ENCODE measurements at regions not wholly inside any gene's neighbourhood (a gene's known extent, or its start where the extent isn't known, plus 50 kb on each side); places are given as distances from the start of the nearest gene placed in this dataset.

DNA sequence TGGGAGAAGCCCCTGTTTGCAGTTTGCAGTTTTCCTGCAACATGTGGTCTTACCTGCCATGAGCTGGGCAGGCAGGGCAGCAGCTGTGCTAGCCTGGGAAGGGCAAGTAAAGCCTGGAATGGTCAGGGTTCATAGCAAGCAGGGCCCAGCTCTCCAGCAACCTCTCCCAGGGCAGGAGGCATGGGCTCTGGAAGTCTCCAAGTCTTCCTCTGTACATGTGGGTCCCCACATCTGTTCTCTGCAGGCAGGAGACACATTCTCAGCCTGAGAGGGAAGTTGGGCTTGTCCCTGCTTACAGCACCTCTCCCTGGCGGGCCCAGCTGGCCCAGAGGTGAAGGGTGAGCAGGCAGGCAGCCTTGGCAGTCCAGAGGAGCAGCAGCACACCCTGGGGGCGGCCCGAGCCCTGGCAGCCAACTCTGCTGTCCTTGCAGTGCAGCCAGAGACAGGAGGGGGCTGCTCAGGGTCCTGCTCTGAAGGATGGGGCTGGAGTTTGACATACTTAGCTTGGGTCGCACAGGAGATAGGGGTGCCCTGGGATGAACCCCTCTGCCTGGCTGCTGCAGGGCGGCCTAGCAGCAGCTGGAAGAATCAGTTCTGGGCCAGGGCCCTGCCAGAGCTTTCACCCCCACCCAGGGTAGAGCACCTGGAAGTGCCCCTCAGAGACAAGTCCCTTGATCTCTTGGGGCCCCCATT lies 176.0 kb downstream of the MRPL14 start:
- no peak overlapping the region for H3K4me3 Mint-ChIP-seq
- DNase-seq: no peak
- intact Hi-C loops (cut with micrococcal nuclease): no loop called here
- H3K9me3 Mint-ChIP-seq: peaks cover 5% of the 10 kb centered on the region
- peaks cover 4% of the 10 kb centered on the region for H3K27me3 Mint-ChIP-seq
- H3K4me1 Mint-ChIP-seq: no peaks in the 10 kb centered on the region
- no peak overlapping the region for H3K27ac Mint-ChIP-seq
- H3K36me3 Mint-ChIP-seq (ENCODE audit: low read depth): no peaks in the 10 kb centered on the region

DNA sequence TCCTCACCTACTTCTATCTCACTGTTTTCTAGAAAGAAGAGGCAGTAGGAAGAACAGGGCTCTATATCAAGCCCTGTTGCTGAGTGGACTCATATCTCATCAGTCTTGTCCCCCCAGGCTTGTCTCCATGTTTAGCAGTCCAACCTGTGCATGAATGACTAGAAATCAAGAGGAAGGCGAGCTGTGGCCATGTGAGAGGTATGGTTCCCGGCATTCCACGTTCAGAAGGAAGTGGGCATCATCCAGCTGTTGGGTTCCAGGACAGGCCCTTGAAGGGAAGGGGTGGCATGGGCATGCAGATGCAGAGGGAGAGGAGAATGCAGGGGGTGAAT lies 176.6 kb downstream of the MRPL14 start:
- no peaks in the 10 kb centered on the region for H3K4me1 Mint-ChIP-seq
- H3K36me3 Mint-ChIP-seq (ENCODE audit: low read depth): no peaks in the 10 kb centered on the region
- H3K4me3 Mint-ChIP-seq: no peak overlapping the region
- no peak for DNase-seq
- peaks cover 1% of the 10 kb centered on the region for H3K27me3 Mint-ChIP-seq
- H3K9me3 Mint-ChIP-seq: peaks cover 4% of the 10 kb centered on the region
- no peak overlapping the region for H3K27ac Mint-ChIP-seq
- intact Hi-C loops (cut with micrococcal nuclease): no loop called here

- Mint-ChIP-seq H3K27ac (no peak overlapping the region), H3K4me3 (no peak overlapping the region), H3K27me3 (peaks cover 1% of the 10 kb centered on the region), H3K4me1 (no peaks in the 10 kb centered on the region), H3K9me3 (peaks cover 4% of the 10 kb centered on the region), H3K36me3 (ENCODE audit: low read depth) (no peaks in the 10 kb centered on the region)
- no peak for DNase-seq
- intact Hi-C loops (cut with micrococcal nuclease): no loop called here
These were observed 177.1 kb downstream of the MRPL14 start for GRCh38 chr6:43950051-43950605.

DNA sequence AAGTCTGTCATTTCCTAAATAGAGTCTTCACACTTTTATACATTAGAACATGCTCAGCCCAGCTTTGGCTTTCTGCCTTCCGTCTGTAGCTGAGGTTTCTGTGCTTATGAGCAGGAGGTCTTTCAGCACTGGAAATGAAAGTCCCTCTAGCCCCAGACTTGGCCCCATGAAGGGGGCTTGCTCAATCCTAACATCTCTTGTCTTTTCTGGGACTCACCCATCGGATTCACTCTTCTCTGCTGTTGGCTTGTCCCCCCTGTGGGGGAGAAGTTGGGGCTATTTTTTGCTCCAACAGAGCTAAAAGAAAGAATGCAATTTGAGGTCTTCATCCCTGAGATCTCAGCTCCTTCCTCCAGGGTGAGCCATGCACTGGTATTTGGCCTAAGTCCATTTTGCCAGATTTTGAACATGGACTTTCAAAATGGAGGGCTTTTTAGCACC lies 177.7 kb downstream of the MRPL14 start:
- H3K9me3 Mint-ChIP-seq: peaks cover 4% of the 10 kb centered on the region
- no peaks in the 10 kb centered on the region for H3K36me3 Mint-ChIP-seq (ENCODE audit: low read depth)
- H3K27me3 Mint-ChIP-seq: peaks cover 1% of the 10 kb centered on the region
- H3K4me3 Mint-ChIP-seq: no peak overlapping the region
- H3K4me1 Mint-ChIP-seq: no peaks in the 10 kb centered on the region
- intact Hi-C loops (cut with micrococcal nuclease): no loop called here
- no peak overlapping the region for H3K27ac Mint-ChIP-seq
- DNase-seq: no peak

GRCh38 chr6:43948527-43949485 lies 178.4 kb downstream of the MRPL14 start:
- Mint-ChIP-seq H3K9me3 (peaks cover 9% of the 10 kb centered on the region), H3K27me3 (peaks cover 1% of the 10 kb centered on the region), H3K4me3 (no peak overlapping the region), H3K4me1 (no peaks in the 10 kb centered on the region), H3K36me3 (ENCODE audit: low read depth) (no peaks in the 10 kb centered on the region), H3K27ac (no peak overlapping the region)
- no peak for DNase-seq
- intact Hi-C loops (cut with micrococcal nuclease): no loop called here

GRCh38 chr6:43947860-43948259 lies 177.8 kb downstream of the VEGFA start:
- Mint-ChIP-seq H3K36me3 (ENCODE audit: low read depth) (no peaks in the 10 kb centered on the region), H3K27ac (no peak overlapping the region), H3K4me3 (no peak overlapping the region), H3K4me1 (no peaks in the 10 kb centered on the region), H3K9me3 (peaks cover 9% of the 10 kb centered on the region), H3K27me3 (peaks cover 1% of the 10 kb centered on the region)
- intact Hi-C loops (cut with micrococcal nuclease): no loop called here
- DNase-seq: no peak

GRCh38 chr6:43946641-43947363 lies 176.8 kb downstream of the VEGFA start:
- intact Hi-C loops (cut with micrococcal nuclease): no loop called here
- Mint-ChIP-seq H3K9me3 (peaks cover 9% of the 10 kb centered on the region), H3K36me3 (ENCODE audit: low read depth) (no peaks in the 10 kb centered on the region), H3K4me1 (peaks cover under 1% of the 10 kb centered on the region), H3K4me3 (no peak overlapping the region), H3K27ac (no peak overlapping the region), H3K27me3 (peaks cover 1% of the 10 kb centered on the region)
- DNase-seq: no peak

DNA sequence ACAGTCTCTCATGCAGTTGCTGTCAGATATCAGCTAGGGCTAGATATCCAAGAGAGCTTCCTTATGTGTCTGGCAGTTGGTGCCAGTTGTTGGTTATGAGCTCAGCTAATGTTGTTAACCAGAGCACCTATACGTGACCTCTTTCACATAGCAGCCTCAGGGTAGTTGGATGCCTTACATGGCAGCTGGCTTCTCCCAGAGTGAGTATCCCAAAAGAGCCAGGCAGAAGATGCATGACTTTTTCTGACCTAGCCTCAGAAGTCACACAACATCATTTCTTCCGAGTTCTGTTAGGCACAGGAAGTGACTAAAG lies 175.7 kb downstream of the VEGFA start:
- peaks cover 9% of the 10 kb centered on the region for H3K9me3 Mint-ChIP-seq
- no peak overlapping the region for H3K27ac Mint-ChIP-seq
- H3K36me3 Mint-ChIP-seq (ENCODE audit: low read depth): no peaks in the 10 kb centered on the region
- no peak for DNase-seq
- peaks cover 1% of the 10 kb centered on the region for H3K27me3 Mint-ChIP-seq
- H3K4me1 Mint-ChIP-seq: peaks cover 2% of the 10 kb centered on the region
- no peak overlapping the region for H3K4me3 Mint-ChIP-seq
- intact Hi-C loops (cut with micrococcal nuclease): no loop called here

DNA sequence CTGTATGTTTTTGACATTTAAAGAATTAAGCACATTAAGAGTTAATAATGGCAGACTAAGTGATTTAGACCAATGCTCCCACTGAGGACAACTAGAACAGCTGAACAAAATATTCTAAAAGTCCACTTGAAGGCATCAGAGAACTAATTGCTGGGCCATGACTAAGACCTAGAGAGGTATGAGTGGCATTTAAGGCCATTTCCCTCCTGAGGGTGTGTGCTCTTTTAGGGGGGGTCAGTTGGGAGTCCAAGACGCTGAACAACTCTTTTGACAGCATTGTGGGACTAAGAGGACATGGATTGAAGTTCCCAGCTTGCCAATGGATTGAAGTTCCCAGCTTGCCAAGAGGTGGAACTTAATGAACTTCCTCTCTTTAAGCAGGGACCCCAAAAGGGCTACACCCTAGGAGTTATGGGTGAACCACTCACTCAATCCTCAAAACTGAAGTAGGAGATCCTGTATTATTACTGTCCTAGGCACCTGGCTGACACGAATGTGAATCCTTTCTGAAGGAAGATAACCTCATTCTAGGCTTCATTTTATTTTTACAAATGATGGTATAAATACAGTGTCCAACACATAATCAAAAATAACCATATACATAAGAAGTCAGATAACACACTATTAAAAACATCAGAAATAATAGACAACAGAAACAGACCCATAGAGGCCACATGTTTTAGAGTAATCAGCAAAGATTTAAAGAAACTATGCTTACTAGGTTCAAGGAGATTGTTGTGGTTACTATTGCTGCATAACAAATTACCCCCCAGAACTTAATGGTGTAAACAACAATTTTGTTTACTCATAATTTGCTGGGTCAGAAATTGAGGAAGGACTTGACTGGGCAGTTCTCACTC lies 175.1 kb downstream of the VEGFA start:
- peaks cover 1% of the 10 kb centered on the region for H3K27me3 Mint-ChIP-seq
- peaks cover 9% of the 10 kb centered on the region for H3K9me3 Mint-ChIP-seq

DNA sequence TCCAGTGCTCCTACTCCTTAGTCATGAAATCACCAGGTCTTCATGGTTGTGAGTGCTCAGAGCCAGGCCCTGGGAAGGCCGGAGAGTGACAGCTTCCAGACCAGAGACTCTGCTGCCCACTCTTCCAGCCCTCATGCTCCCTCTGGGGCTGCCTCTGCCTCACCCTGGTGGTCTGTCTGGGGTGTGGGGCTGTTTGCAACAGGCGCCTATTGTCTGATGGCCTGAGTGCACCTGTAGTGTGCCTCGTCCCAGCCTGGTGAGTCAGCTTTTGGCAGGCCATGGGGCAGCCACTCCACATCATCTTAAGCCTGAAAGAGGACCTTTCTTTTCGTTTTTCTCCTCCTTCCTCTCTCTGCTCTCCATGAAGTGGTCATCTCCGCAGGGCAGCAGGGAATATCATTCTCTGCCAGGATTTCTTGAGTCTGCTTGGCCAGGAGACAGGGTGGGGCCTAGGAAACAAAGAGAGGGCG lies 173.8 kb downstream of the VEGFA start:
- peaks cover 2% of the 10 kb centered on the region for H3K4me1 Mint-ChIP-seq
- H3K9me3 Mint-ChIP-seq: peaks cover 9% of the 10 kb centered on the region
- intact Hi-C loops (cut with micrococcal nuclease): no loop called here

More for the DNA sequence above, 175.1 kb downstream of the VEGFA start:
- Mint-ChIP-seq H3K4me1 (peaks cover 2% of the 10 kb centered on the region), H3K36me3 (ENCODE audit: low read depth) (no peaks in the 10 kb centered on the region), H3K27ac (no peak overlapping the region), H3K4me3 (no peak overlapping the region)
- no peak for DNase-seq
- intact Hi-C loops (cut with micrococcal nuclease): no loop called here

GRCh38 chr6:43943099-43943766 lies 173.2 kb downstream of the VEGFA start:
- peaks cover 2% of the 10 kb centered on the region for H3K4me1 Mint-ChIP-seq
- H3K27ac Mint-ChIP-seq: no peak overlapping the region
- no peaks in the 10 kb centered on the region for H3K36me3 Mint-ChIP-seq (ENCODE audit: low read depth)
- H3K27me3 Mint-ChIP-seq: peaks cover 1% of the 10 kb centered on the region
- DNase-seq: no peak
- H3K9me3 Mint-ChIP-seq: peaks cover 9% of the 10 kb centered on the region
- no peak overlapping the region for H3K4me3 Mint-ChIP-seq
- intact Hi-C loops (cut with micrococcal nuclease): no loop called here

More for the DNA sequence above, 173.8 kb downstream of the VEGFA start:
- H3K36me3 Mint-ChIP-seq (ENCODE audit: low read depth): no peaks in the 10 kb centered on the region
- no peak overlapping the region for H3K27ac Mint-ChIP-seq
- H3K4me3 Mint-ChIP-seq: no peak overlapping the region
- no peak for DNase-seq
- peaks cover 1% of the 10 kb centered on the region for H3K27me3 Mint-ChIP-seq

DNA sequence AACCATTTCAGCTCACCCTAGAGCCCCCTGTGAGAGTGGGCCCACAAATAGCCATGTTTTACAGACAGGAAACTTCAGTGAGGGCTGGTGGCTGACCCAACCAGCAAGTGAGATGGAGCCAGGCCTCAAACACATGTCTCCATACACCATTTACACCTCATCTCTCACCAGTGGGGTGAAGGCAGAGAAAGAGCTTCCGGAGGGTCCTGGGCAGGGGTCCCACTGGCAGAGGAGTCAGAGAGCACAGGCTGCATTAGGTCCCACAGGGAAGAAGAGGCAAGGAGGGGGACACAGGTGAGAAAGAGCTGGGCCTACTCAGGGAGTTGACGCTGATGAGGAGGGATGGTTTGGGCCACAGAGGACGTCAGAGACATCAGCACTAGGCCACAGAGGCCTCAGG lies 172.6 kb downstream of the VEGFA start:
- peaks cover 1% of the 10 kb centered on the region for H3K27me3 Mint-ChIP-seq
- no peak overlapping the region for H3K4me3 Mint-ChIP-seq
- H3K27ac Mint-ChIP-seq: no peak overlapping the region
- intact Hi-C loops (cut with micrococcal nuclease): no loop called here
- H3K4me1 Mint-ChIP-seq: peaks cover 2% of the 10 kb centered on the region
- no peak for DNase-seq
- H3K9me3 Mint-ChIP-seq: peaks cover 9% of the 10 kb centered on the region
- H3K36me3 Mint-ChIP-seq (ENCODE audit: low read depth): no peaks in the 10 kb centered on the region
